Fibroblast of lung (primary cell): ENCODE measurements at regions not wholly inside any gene's neighbourhood (a gene's known extent, or its start where the extent isn't known, plus 50 kb on each side); places are given as distances from the start of the nearest gene placed in this dataset.

Experiments
- DNase-seq, 2 donors: peaks; one replicate each; pipeline versions ENCODE4 v3.0.0 to v3.0.0-alpha.2; 2010; ENCODE audit warnings: low read depth in 2 of 2
- H2AFZ ChIP-seq: 2 replicates; pipeline ENCODE4 v1.5.1; 2012; ENCODE audit warnings: low read length, control low read depth, inconsistent platforms
- H3K27ac ChIP-seq: 2 replicates; pipeline ENCODE4 v1.5.1; 2011; ENCODE audit warnings: low read length, control low read depth; ENCODE audit not compliant: insufficient read depth
- H3K27me3 ChIP-seq: 2 replicates; pipeline ENCODE4 v1.5.1; 2011; ENCODE audit warnings: mild to moderate bottlenecking, low read length; ENCODE audit not compliant: control insufficient read depth, insufficient read depth
- H3K36me3 ChIP-seq: 2 replicates; pipeline ENCODE4 v1.5.1; 2011; ENCODE audit warnings: low read length; ENCODE audit not compliant: control insufficient read depth, insufficient read depth
- H3K4me1 ChIP-seq: 2 replicates; pipeline ENCODE4 v1.5.1; 2011; ENCODE audit warnings: low read length; ENCODE audit not compliant: control insufficient read depth, insufficient read depth; ENCODE audit errors: extremely low read depth
- H3K4me2 ChIP-seq: 2 replicates; pipeline ENCODE4 v1.5.1; 2011; ENCODE audit warnings: low read length, control low read depth; ENCODE audit not compliant: insufficient read depth; ENCODE audit errors: extremely low read depth
- H3K4me3 ChIP-seq, 4 experiments: fragments of 200-600 bp in 1 of 4; sonication (generic) in 1 of 4; replicated peaks in 1 of 4; 2 replicates each; pipeline ENCODE4 v1.5.1; 2011 to 2016; ENCODE audit warnings: low read length in 4 of 4, low read depth in 3 of 4, mild to moderate bottlenecking in 3 of 4, control low read depth in 2 of 4, inconsistent platforms in 1 of 4, mixed read lengths in 1 of 4; ENCODE audit not compliant: insufficient read depth in 1 of 4; ENCODE audit errors: control extremely low read depth in 1 of 4
- H3K79me2 ChIP-seq: 2 replicates; pipeline ENCODE4 v1.5.1; 2012; ENCODE audit warnings: mild to moderate bottlenecking, low read length, inconsistent platforms; ENCODE audit not compliant: control insufficient read depth, insufficient read depth
- H3K9ac ChIP-seq: 2 replicates; pipeline ENCODE4 v1.5.1; 2011; ENCODE audit warnings: mild to moderate bottlenecking, low read length, control low read depth; ENCODE audit not compliant: insufficient read depth
- H3K9me3 ChIP-seq: 2 replicates; pipeline ENCODE4 v1.5.1; 2012; ENCODE audit warnings: low read depth, low read length; ENCODE audit not compliant: control insufficient read depth, insufficient read depth
- H4K20me1 ChIP-seq: 2 replicates; pipeline ENCODE4 v1.5.1; 2011; ENCODE audit warnings: low read length; ENCODE audit not compliant: control insufficient read depth, insufficient read depth; ENCODE audit errors: extremely low read depth
- EZH2 ChIP-seq: IDR thresholded peaks from 2 replicates; pipeline ENCODE4 v1.5.1; 2012; ENCODE audit warnings: low read length, control low read depth, mild to moderate bottlenecking; ENCODE audit errors: missing control alignments
- TF ChIP-seq, protein P1 (sequence below), 2 donors: IDR thresholded peaks in 1 of 2; conservative IDR thresholded peaks in 1 of 2; 1 replicate in 1 of 2; 2 replicates in 1 of 2; pipeline ENCODE4 v1.5.1; 2011 to 2012; ENCODE audit warnings: low read length in 2 of 2, control low read depth in 1 of 2, inconsistent platforms in 1 of 2, low read depth in 1 of 2, mild to moderate bottlenecking in 1 of 2

GRCh38 chr3:64903006-64903405, 215.2 kb upstream of the ADAMTS9 start:
- Histone ChIP-seq H4K20me1 (no peaks in the 10 kb centered on the region), H3K36me3 (no peaks in the 10 kb centered on the region), H3K9ac (no peak overlapping the region), H3K27ac (no peak overlapping the region), H3K79me2 (no peaks in the 10 kb centered on the region), H2AFZ (no peak overlapping the region), H3K9me3 (no peaks in the 10 kb centered on the region), H3K4me1 (peaks cover 2% of the 10 kb centered on the region), H3K27me3 (no peaks in the 10 kb centered on the region), H3K4me2 (no peak overlapping the region), H3K4me3 (no peak overlapping the region)
- DNase-seq, result peak; percentile 42 to 77
- no peak for TF ChIP-seq EZH2
- TF ChIP-seq, protein P1, sequence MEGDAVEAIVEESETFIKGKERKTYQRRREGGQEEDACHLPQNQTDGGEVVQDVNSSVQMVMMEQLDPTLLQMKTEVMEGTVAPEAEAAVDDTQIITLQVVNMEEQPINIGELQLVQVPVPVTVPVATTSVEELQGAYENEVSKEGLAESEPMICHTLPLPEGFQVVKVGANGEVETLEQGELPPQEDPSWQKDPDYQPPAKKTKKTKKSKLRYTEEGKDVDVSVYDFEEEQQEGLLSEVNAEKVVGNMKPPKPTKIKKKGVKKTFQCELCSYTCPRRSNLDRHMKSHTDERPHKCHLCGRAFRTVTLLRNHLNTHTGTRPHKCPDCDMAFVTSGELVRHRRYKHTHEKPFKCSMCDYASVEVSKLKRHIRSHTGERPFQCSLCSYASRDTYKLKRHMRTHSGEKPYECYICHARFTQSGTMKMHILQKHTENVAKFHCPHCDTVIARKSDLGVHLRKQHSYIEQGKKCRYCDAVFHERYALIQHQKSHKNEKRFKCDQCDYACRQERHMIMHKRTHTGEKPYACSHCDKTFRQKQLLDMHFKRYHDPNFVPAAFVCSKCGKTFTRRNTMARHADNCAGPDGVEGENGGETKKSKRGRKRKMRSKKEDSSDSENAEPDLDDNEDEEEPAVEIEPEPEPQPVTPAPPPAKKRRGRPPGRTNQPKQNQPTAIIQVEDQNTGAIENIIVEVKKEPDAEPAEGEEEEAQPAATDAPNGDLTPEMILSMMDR (conservative IDR thresholded peaks at IDR 0.05 in 1 of 2, IDR thresholded peaks at IDR 0.05 in 1 of 2; ENCODE audit: low read depth in 1 of 2, low read length in 2 of 2), result no peak

DNA sequence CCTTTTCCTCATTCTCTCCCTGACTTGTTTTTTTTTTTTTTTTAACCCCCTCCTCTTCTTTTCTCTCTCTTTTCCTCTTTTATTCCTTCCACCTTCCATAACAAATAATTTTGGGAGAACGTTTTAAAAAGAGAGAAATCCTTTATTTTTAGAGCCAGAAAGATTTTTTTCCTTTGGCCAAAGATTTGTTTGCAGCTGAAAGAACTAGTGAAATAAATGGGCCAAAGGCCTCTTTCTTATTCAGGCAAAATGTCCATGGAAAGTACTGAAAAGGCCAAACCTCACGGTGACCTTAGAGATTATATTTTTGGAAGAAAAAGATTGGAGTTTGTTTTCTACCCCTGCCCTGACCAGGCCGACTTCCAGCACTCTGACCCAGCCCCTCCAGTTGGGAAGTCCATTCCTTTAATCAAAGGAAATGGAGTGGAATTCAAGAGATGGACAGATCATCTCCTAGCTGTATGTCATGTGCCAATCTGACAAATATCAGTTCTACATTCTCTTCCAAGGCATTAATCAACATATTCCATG, 214.3 kb upstream of the ADAMTS9 start:
- no peaks in the 10 kb centered on the region for H3K27me3 ChIP-seq
- H3K4me2 ChIP-seq, result no peak overlapping the region
- no peak overlapping the region for H2AFZ ChIP-seq
- no peak overlapping the region for H3K9ac ChIP-seq
- no peaks in the 10 kb centered on the region for H3K79me2 ChIP-seq
- TF ChIP-seq, protein P1 (conservative IDR thresholded peaks at IDR 0.05 in 1 of 2, IDR thresholded peaks at IDR 0.05 in 1 of 2; ENCODE audit: low read depth in 1 of 2, low read length in 2 of 2), result no peak
- no peak for TF ChIP-seq EZH2
- H3K4me1 ChIP-seq, result peaks cover 2% of the 10 kb centered on the region
- no peak for DNase-seq
- no peaks in the 10 kb centered on the region for H4K20me1 ChIP-seq
- H3K36me3 ChIP-seq, result no peaks in the 10 kb centered on the region
- H3K9me3 ChIP-seq, result no peaks in the 10 kb centered on the region
- H3K4me3 ChIP-seq, result no peak overlapping the region
- no peak overlapping the region for H3K27ac ChIP-seq

- H2AFZ ChIP-seq, result no peak overlapping the region
- TF ChIP-seq, protein P1 (conservative IDR thresholded peaks at IDR 0.05 in 1 of 2, IDR thresholded peaks at IDR 0.05 in 1 of 2; ENCODE audit: low read depth in 1 of 2, low read length in 2 of 2), result no peak
- TF ChIP-seq EZH2, result no peak
- DNase-seq, result peak in 1 of 2 donors; percentile 47
Measured at GRCh38 chr3:64901522-64901885, 213.7 kb upstream of the ADAMTS9 start.

More at GRCh38 chr3:64901522-64901885, 213.7 kb upstream of the ADAMTS9 start:
- peaks cover 2% of the 10 kb centered on the region for H3K4me1 ChIP-seq
- H3K27ac ChIP-seq, result no peak overlapping the region
- H3K9ac ChIP-seq, result no peak overlapping the region
- no peak overlapping the region for H3K4me3 ChIP-seq
- H3K27me3 ChIP-seq, result no peaks in the 10 kb centered on the region
- no peaks in the 10 kb centered on the region for H3K79me2 ChIP-seq
- no peak overlapping the region for H3K4me2 ChIP-seq
- no peaks in the 10 kb centered on the region for H3K36me3 ChIP-seq
- H3K9me3 ChIP-seq, result no peaks in the 10 kb centered on the region
- no peaks in the 10 kb centered on the region for H4K20me1 ChIP-seq
